ENCODE measurements at regions not wholly inside any gene's neighbourhood (a gene's known extent, or its start where the extent isn't known, plus 50 kb on each side); places are given as distances from the start of the nearest gene placed in this dataset.

GRCh38 chr6:93759190-93759589 lies 339.8 kb upstream of the EPHA7 start:
- Histone ChIP-seq H3K27me3 (ENCODE audit: control insufficient read depth, insufficient read depth, low read length) (no peaks in the 10 kb centered on the region), H3K36me3 (ENCODE audit: control insufficient read depth, insufficient read depth, low read length) (no peaks in the 10 kb centered on the region), H3K4me3 (ENCODE audit: low read depth, low read length) (no peak overlapping the region)
- no peak for TF ChIP-seq CTCF (IDR thresholded peaks at IDR 0.05; ENCODE audit: insufficient read depth, low read length, poor library complexity, severe bottlenecking)
- no peak for DNase-seq (ENCODE audit: low read depth)

- Histone ChIP-seq H3K27me3 (ENCODE audit: control insufficient read depth, insufficient read depth, low read length) (no peaks in the 10 kb centered on the region), H3K4me3 (ENCODE audit: low read depth, low read length) (no peak overlapping the region), H3K36me3 (ENCODE audit: control insufficient read depth, insufficient read depth, low read length) (no peaks in the 10 kb centered on the region)
- no peak for TF ChIP-seq CTCF (IDR thresholded peaks at IDR 0.05; ENCODE audit: insufficient read depth, low read length, poor library complexity, severe bottlenecking)
- no peak for DNase-seq (ENCODE audit: low read depth)
Measured at GRCh38 chr6:93751969-93752368, 332.6 kb upstream of the EPHA7 start.

- Histone ChIP-seq H3K27me3 (ENCODE audit: control insufficient read depth, insufficient read depth, low read length) (no peaks in the 10 kb centered on the region), H3K4me3 (ENCODE audit: low read depth, low read length) (no peak overlapping the region), H3K36me3 (ENCODE audit: control insufficient read depth, insufficient read depth, low read length) (no peaks in the 10 kb centered on the region)
- no peak for TF ChIP-seq CTCF (IDR thresholded peaks at IDR 0.05; ENCODE audit: insufficient read depth, low read length, poor library complexity, severe bottlenecking)
- DNase-seq (ENCODE audit: low read depth): no peak
Measured at GRCh38 chr6:93749930-93750329, 330.6 kb upstream of the EPHA7 start.

GRCh38 chr6:93749191-93749590 lies 329.8 kb upstream of the EPHA7 start:
- no peak overlapping the region for H3K4me3 ChIP-seq (ENCODE audit: low read depth, low read length)
- no peaks in the 10 kb centered on the region for H3K27me3 ChIP-seq (ENCODE audit: control insufficient read depth, insufficient read depth, low read length)
- no peak for DNase-seq (ENCODE audit: low read depth)
- no peaks in the 10 kb centered on the region for H3K36me3 ChIP-seq (ENCODE audit: control insufficient read depth, insufficient read depth, low read length)
- TF ChIP-seq CTCF (IDR thresholded peaks at IDR 0.05; ENCODE audit: insufficient read depth, low read length, poor library complexity, severe bottlenecking): no peak

GRCh38 chr6:93746892-93747291 lies 327.5 kb upstream of the EPHA7 start:
- no peak for TF ChIP-seq CTCF (IDR thresholded peaks at IDR 0.05; ENCODE audit: insufficient read depth, low read length, poor library complexity, severe bottlenecking)
- no peaks in the 10 kb centered on the region for H3K36me3 ChIP-seq (ENCODE audit: control insufficient read depth, insufficient read depth, low read length)
- H3K27me3 ChIP-seq (ENCODE audit: control insufficient read depth, insufficient read depth, low read length): no peaks in the 10 kb centered on the region
- no peak for DNase-seq (ENCODE audit: low read depth)
- no peak overlapping the region for H3K4me3 ChIP-seq (ENCODE audit: low read depth, low read length)

- Histone ChIP-seq H3K27me3 (ENCODE audit: control insufficient read depth, insufficient read depth, low read length) (no peaks in the 10 kb centered on the region), H3K4me3 (ENCODE audit: low read depth, low read length) (no peak overlapping the region), H3K36me3 (ENCODE audit: control insufficient read depth, insufficient read depth, low read length) (no peaks in the 10 kb centered on the region)
- no peak for DNase-seq (ENCODE audit: low read depth)
- no peak for TF ChIP-seq CTCF (IDR thresholded peaks at IDR 0.05; ENCODE audit: insufficient read depth, low read length, poor library complexity, severe bottlenecking)
Measured at GRCh38 chr6:93745306-93745705, 325.9 kb upstream of the EPHA7 start.

Measured in kidney epithelial cell (primary cell).